Skeletal muscle cell (primary cell): ENCODE measurements at regions not wholly inside any gene's neighbourhood (a gene's known extent, or its start where the extent isn't known, plus 50 kb on each side); places are given as distances from the start of the nearest gene placed in this dataset.

Experiments used
- DNase-seq: peaks from one replicate; pipeline ENCODE4 v3.0.0-alpha.2; 2010; ENCODE audit warnings: low read depth
- H3K4me3 ChIP-seq: 2 replicates; pipeline ENCODE4 v1.5.1; 2011; ENCODE audit warnings: low read depth, mild to moderate bottlenecking, control low read depth, low read length, moderate library complexity

DNA sequence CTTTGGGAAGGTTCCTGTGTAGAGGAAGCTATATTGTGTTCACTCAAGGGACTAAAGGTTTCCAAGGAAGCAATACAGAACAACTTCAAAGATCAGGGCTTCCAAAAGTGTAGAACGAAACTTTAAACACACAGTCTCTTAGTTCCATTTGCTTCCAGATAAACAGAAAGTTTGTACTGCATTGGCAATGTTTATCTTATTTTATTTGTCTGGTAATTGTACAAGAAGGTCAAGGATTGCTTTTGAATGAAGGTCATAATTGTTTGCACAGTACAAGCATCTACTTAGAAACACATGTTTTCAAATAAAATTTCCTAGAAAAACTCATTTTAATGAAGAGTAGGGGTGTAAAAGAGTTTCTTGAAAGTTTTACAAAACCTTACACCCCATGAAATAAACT is 712.7 kb upstream of the SGCG start:
- no peak overlapping the region for H3K4me3 ChIP-seq
- no peak for DNase-seq

DNA sequence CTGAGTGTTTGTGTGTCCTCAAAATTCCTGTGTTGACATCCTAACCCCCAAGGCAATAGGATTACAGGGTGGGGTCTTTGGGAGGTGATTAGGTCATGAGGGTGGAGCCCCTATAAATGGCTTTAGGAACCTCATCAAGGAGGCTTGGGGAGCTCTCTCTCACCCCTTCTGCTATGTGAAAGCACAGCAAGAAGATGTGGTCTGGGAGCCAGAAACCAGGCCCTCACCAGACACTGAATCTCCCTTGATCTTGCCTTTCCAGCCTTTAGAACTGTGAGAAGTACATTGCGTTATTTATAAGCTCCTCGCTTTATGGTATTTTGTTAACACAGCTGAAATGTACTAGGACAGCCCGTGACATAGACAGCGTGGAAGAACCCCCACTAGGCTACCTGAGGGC is 712.0 kb upstream of the SGCG start:
- H3K4me3 ChIP-seq: no peak overlapping the region
- DNase-seq: no peak

DNA sequence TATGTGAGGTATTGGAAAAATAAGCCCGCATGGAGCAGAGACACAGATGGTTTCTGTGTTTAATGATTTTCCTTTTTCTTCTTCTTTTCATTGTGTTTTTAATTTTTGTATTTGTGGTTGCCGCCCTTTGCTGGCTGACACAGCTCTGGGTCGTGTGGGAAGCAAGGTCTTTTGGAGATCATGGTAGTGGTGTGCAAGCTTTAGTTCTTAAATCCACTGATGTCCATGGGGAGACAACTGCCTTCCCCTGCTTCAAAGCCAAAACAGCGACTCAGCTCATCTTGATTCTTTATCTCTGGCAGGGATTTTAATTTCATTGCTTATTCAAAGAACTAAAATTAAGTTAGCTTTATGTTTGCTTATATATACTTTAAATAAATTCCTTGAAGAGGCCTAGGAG is 711.3 kb upstream of the SGCG start:
- no peak overlapping the region for H3K4me3 ChIP-seq
- no peak for DNase-seq

DNA sequence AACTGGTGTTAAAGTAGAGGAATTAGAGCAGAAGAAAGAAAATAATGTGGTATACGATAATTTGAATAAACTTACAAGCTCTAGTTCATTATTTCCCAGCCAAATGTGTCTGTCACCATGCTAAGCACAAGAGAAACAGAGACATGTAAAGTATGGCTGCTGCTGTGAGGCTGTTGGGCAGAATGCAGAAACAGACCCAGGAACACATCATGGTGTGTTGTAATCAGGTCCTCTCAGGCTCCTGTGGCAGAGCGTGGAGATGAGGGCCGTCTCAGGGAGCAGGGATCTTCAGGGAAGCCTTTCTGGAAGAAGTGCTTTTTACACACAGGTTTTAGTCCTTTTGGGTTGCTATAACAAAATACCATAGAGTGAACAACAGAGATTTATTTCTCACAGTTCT is 710.7 kb upstream of the SGCG start:
- no peak for DNase-seq
- no peak overlapping the region for H3K4me3 ChIP-seq

DNA sequence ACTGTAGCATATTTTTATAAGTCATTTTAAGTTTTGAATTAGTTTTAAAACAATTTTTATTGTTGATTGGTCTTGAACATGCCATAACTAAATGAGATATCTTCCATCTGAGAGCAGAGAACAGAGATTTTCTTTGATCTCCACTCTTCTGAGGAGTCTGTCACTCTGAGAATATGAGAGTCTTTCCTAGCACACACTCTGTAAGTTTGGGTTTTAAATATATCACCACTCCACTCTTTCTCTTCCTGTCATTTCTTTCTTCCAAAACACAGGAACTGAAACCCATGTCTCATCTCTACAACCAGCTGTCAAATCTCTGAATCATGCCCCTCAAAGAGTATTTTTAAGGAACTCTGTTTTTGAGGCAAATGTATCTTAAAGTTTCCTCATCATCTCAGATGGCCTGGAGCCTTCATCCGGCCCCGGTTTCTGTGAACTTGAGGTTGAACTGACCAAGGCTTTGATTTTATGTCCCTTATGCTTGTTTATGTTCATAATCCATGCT is 698.2 kb upstream of the SGCG start:
- DNase-seq: no peak
- H3K4me3 ChIP-seq: no peak overlapping the region

DNA sequence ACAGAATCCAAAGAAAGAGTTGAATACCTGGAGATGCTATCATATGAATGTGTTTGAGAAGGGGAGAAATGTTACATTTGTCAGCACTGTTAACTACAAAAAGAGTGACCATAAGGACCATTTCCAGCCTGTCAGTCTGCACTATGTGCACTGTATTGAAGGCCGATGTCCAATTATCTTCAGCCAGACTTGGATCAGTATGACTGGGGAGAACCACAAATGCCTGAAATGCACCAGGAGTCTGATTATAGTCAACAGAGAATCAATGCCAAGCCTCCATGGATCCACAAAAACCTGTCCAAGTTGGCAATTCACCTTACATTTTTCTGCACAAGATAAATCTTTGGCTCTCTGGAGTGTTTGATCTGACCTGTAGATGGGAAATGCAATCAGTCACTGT is 697.5 kb upstream of the SGCG start:
- no peak overlapping the region for H3K4me3 ChIP-seq
- no peak for DNase-seq

DNA sequence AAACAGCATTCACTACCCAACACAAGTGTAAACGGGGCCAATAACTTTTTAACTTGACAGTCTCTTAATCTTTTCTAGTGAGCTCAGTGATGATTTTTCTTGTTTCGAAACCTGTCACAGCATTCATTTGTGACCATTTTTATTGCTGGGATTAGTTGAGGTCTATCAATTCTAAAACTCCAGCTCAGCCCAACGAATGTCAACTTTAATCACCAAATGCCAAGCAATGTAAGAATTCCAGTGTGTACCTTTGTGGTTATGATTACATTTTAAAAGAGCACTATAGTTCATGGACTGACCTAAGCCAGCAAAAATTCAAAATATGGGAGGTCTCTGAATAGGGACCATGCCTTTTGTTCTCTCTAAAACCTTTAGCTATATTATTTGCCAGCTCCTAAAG is 694.3 kb upstream of the SGCG start:
- DNase-seq: no peak

DNA sequence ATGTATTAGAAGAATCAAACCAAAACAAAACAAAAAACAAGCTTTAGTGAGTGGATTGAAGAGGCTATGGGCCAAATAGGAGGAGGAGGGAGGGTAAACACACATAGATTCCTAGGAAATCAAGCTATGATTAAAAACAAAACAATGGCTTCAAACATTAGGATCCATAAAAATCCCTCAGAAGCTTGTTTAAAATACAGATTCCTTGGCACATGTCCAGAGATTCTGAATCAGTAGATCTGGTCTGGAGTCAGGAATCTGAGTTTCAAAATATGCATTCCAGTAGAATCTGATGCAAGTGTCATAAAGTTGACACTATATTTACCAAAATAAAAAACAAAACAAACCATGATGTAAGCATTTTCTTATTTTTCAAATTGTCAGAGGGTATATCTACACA is 692.8 kb upstream of the SGCG start:
- no peak overlapping the region for H3K4me3 ChIP-seq
- no peak for DNase-seq

More for the DNA sequence above, 694.3 kb upstream of the SGCG start:
- H3K4me3 ChIP-seq: no peak overlapping the region

DNA sequence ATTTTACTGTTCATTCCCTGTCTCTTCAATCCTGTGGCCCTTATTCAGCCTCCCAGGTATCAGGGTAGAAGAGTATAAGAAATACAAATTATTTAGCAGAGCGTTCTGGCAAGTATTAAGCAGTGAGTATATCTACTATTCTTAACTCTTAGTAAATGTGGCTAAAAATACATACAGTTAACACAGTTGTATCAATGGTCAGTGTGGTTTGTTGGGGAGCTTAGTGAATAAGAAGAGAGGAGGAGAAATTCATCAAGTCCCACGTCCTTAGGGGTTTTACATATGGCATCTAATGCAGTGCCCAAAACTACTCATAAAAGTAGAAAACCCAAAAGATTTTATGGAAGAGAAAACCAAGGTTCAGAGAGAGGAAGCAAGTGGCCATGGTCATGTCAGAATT is 691.0 kb upstream of the SGCG start:
- DNase-seq: no peak
- no peak overlapping the region for H3K4me3 ChIP-seq

DNA sequence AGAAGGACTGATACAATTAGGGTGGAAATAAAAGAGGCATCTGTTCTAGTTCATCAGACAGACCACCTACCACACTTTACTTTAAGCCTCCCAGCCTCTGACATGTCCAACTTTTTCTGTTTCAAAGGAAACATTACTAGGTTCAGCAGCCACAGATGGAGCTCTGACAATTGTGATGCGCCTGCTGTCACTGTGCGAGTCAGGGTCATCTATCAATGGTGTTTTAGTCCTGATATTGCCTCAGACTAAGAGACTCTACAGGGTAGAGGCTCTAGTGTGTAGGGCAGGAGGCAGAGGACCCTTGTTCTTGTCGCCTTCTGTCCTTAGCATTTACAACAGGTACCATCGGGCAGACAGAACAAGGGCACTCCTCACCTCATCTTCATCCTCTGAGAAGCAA is 685.0 kb upstream of the SGCG start:
- no peak overlapping the region for H3K4me3 ChIP-seq
- DNase-seq: no peak

DNA sequence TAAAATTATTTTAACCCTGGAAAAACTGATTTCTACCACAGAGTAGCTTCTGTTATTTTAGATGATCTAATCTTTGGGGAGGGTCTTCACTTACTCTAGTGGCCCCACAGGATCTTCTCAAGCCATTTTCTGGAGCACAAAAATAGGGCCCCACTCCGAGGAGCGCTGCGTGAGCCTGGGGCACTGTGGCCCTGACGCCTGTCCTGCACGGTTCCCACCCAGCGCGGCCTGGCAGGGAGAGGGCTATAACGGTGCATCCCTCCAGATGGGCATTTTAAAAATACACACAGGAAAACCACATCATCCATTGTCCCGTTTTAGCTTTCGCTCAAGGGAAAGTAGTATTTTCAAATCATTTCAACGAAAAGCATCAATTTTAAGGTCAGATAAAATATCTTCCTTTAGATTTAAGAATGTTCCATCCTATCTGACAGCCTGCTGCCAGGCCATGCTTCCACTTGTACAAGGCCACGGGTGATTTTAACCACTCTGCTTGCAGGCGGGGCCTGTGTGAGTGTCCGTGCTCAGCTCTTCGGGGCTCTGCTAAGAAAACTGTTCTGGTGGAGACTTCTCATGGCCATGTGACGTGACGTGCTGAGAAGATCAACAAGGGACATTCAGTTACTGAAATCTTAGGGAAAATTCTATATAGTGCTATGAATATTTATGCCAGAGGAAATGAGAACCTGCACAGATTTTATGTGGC is 683.8 kb upstream of the SGCG start:
- no peak overlapping the region for H3K4me3 ChIP-seq
- no peak for DNase-seq

DNA sequence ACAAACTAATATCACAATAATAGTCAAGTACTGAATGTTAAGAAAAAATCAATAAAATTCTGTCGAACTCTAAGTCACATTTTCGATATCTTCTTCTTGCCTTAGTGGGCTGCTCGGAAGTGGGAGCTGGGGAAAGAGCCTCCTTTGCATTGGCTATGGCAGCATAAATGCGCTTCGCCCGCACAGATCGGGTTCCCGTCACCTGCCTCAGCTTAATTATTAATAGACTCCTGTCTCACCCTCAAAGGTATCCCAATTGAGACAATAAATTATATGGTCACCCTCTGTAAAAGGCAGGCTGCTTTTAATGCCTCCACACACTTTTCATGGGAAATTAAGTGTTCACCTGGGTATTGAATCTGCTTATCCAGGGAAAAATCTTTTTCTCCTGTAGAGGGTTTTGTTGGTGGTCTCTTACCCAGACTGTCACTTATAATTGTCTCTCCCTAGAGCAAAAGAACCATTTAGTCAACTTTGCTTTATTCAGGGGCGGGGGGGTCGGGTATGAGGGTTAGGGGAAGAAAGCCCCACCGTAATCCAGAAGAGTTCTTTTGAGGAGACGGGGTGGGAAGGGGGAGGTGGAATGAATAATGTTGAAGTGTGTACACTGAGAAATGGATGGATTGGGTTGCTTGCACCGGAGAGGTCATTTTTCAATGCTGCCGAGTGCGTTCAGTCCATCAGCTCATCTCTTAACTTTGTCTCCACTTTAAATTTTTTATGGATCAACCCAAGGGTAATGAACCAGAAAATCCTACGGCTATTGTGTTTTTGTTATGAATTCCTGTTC is 682.6 kb upstream of the SGCG start:
- no peak for DNase-seq
- no peak overlapping the region for H3K4me3 ChIP-seq

DNA sequence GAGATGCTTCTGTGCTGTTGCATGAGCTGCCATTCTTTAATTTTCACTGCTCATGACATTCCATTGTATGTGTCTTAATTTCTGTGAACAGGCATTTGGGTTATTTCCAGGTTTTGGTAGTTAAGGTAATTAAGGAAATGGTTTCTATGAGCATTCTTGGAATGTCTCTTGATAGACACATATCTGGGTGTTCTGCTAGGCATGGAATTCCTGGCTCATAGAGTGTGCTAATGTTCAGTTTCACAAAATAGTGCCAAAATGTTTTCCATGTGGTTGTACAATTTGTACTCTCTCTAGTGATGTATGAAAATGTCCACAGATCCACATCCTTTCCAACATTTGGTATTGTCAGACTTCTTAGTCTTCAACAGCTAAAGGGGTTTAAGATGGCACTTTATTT is 680.9 kb upstream of the SGCG start:
- DNase-seq: no peak
- H3K4me3 ChIP-seq: no peak overlapping the region

DNA sequence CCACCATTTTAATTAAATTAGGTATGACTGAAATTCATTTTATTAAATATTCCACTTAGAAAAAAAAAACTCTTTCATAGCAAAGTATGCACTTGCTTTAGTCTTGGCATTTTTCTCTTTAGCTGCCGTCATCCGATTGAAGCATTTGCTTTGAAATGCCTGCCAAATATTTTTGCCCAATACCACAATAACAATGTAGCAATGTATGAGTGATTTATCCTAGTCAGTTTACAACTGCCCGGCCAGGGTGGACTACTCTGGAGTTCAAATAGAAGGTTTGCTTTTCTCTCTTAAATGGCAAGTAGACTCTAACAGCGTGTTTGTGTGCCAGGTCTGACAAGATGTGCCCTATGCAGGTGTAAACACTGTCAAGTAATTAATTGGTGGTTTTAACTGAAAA is 675.3 kb upstream of the SGCG start:
- DNase-seq: peak; percentile 5
- H3K4me3 ChIP-seq: no peak overlapping the region

DNA sequence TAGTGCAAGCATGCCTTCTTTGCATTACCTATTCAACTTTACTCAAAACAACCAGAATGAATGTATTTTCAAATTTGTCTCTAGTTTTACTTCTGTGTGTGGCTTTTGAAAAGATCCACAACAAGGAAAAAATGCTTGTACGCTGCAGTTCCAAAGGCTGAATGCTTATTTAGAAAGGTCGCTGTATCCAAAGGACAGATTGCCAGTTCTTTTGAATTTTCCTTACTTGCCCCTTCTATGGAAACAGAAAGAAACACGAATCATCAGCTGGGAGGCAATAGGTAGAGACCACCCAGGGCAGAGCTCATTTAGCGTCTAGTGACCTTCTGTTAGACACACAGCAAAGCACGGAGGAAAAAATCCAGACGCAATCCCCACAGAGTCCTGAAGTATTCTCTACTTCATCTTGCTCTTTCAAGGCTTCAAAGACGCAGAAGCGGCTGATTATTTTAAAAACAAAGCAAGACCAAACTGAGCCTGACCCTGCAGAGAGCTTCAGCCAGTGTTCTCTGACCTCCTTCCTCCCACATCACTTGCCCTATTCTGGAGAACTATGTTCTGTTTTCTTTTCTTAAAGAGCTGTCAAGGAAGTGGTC is 674.6 kb upstream of the SGCG start:
- no peak for DNase-seq
- H3K4me3 ChIP-seq: no peak overlapping the region

DNA sequence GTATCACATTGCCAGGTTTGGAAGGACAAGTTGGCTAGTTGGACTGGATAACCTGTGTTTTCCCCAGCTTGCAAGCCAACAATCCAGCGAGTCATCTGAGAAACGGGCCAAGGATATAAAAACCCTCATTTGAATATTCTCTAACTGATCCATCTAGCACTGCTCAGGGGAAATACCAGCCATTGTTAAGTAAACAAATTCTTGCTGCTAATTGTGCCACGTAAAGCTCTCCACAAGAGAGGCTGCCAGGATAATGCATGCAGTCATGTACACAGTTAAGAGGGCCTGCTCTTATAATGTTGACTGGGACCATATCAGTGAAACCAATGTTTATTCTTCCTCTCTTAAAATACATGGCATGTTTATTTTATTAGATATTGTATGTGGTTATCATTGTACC is 663.2 kb upstream of the SGCG start:
- H3K4me3 ChIP-seq: no peak overlapping the region
- DNase-seq: no peak

DNA sequence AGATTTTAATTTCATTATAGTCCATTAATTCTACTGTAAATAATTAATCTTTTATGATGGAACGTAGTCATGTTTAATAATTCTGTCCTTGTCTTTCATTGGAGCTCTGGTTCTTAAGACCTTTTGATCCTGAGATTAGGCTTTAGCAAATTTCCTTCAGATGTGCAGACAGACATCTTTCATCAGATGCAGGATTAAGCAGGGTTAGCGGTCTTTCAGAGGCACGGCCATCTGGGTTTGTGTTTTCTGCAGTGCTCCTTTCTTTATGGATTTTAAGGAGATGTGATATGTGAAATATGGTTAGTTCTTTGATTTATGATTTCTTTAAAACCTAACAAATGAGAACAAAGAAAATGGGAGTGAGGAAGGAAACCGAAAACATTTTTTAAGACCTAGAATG is 643.9 kb upstream of the SGCG start:
- H3K4me3 ChIP-seq: no peak overlapping the region
- no peak for DNase-seq

DNA sequence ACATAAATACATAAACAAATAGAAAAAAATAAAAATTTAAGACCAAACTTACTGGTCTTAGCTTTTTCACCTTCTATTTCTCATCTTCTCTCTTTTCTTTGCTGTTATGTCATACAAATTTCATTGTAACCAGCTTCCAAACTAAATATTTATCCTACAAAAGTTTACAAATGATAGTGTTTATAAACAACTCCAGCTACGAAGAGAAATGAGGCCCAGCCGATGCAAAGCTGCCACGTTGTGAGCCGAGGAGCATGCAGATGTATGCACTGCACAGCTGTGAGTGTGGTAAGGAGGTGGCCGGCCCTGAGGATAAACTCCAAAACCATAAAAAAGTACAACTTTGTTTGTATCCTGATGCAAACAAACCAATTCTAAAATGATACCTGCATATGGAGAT is 642.4 kb upstream of the SGCG start:
- H3K4me3 ChIP-seq: no peak overlapping the region
- no peak for DNase-seq

DNA sequence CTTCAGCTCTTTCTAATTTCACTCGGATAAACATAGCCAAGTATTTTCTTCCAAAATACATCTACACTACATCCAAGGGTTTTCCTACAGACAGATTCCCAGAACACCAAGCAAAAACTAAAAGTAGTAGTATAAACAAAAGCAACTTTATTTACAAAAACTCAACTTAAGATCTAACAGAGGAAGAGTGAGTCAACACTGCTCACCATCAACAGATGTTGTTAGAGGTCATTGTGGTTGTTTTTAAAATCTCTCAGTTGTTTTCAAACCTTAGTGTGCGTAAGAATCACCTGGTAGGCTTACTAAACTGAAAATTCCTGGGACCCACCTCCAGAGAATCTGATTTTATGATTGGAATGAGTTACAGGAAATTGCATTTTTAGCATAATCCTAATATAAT is 631.7 kb upstream of the SGCG start:
- no peak overlapping the region for H3K4me3 ChIP-seq
- DNase-seq: no peak

DNA sequence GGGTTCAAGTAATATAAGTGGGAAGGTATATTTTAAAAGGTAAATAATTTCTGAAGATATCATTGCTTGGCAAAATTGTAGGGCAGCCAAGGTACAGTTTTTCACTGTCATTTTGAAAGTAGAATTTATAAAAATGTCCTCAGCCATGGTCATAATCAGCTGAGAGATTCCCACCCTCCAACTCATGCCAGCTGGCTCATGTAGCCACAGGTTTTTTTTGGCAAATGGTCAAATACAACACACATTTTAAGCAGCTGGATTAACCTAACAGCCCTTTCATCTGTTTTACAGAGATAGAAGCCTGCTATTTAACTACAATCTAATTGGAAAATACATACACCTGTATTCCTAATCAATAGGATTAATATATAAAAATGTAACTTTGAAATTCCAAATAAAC is 619.2 kb upstream of the SGCG start:
- H3K4me3 ChIP-seq: no peak overlapping the region
- no peak for DNase-seq

DNA sequence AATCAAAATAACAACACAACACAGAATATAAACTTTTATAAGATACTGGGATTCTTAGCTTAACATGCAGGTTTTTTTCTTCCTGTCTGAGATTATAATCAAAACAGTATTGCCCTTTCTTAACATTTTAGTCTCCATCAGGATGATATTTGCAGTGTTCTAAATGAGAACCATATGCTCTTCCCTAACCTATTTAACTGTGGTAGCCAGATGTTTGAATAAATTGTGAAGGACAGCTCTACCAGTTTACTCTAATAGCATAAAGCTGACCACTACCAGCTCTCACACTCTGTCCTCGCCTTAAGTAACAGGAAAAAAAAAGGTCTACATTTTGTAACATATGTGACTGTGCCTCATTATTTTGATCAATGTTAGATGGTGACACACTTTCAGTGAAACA is 618.7 kb upstream of the SGCG start:
- no peak overlapping the region for H3K4me3 ChIP-seq
- no peak for DNase-seq
